WTC11 (cell line): ENCODE measurements at regions not wholly inside any gene's neighbourhood (a gene's known extent, or its start where the extent isn't known, plus 50 kb on each side); places are given as distances from the start of the nearest gene placed in this dataset.

Experiments used
- NFYB ChIP-seq: sonication (generic); formaldehyde crosslinking; conservative IDR thresholded peaks from 2 replicates; pipeline ENCODE4 v1.8.0; 2022; ENCODE audit warnings: low read depth, missing genetic modification reagents
- NR2C2 ChIP-seq: sonication (generic); formaldehyde crosslinking; IDR thresholded peaks from 2 replicates; pipeline ENCODE4 v1.8.0; 2022; ENCODE audit warnings: mild to moderate bottlenecking, missing genetic modification reagents
- NR3C1 ChIP-seq: sonication (generic); formaldehyde crosslinking; conservative IDR thresholded peaks from 2 replicates; pipeline ENCODE4 v1.8.1; 2023; ENCODE audit warnings: low read depth, mild to moderate bottlenecking, missing genetic modification reagents
- SP1 ChIP-seq: sonication (generic); formaldehyde crosslinking; conservative IDR thresholded peaks from 2 replicates; pipeline ENCODE4 v1.8.1; 2022; ENCODE audit warnings: missing genetic modification reagents
- TEAD4 ChIP-seq: sonication (generic); formaldehyde crosslinking; IDR thresholded peaks from 2 replicates; pipeline ENCODE4 v1.8.0; 2022; ENCODE audit warnings: mild to moderate bottlenecking, missing genetic modification reagents
- TF ChIP-seq, protein P1 (sequence below): fragments of 200-600 bp; IDR thresholded peaks from 2 replicates; pipeline ENCODE4 v1.8.0; 2022; ENCODE audit warnings: antibody characterized with exemption
- TF ChIP-seq, protein P2 (sequence below): sonication (generic); formaldehyde crosslinking; IDR thresholded peaks from 2 replicates; pipeline ENCODE4 v1.8.1; 2023; ENCODE audit warnings: mild to moderate bottlenecking, missing genetic modification reagents, moderate library complexity

DNA sequence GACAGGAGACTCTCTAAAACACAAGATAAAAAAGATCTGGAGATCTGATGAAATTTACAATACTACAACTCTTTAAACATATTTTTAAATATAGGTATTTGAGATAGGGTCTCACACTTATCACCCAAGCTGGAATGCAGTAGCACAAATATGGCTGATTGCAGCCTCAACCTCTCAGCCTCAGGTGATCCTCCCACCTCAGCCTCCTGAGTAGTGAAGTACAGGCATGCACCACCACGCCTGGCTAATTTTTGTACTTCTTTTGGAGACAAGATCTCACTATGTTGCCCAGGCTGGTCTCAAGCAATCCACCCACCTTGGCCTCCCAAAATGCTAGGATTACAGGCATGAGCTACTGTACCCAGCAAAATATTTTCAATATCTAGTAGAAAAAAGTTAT lies 170.0 kb upstream of the NR5A2 start:
- TF ChIP-seq, protein P1, sequence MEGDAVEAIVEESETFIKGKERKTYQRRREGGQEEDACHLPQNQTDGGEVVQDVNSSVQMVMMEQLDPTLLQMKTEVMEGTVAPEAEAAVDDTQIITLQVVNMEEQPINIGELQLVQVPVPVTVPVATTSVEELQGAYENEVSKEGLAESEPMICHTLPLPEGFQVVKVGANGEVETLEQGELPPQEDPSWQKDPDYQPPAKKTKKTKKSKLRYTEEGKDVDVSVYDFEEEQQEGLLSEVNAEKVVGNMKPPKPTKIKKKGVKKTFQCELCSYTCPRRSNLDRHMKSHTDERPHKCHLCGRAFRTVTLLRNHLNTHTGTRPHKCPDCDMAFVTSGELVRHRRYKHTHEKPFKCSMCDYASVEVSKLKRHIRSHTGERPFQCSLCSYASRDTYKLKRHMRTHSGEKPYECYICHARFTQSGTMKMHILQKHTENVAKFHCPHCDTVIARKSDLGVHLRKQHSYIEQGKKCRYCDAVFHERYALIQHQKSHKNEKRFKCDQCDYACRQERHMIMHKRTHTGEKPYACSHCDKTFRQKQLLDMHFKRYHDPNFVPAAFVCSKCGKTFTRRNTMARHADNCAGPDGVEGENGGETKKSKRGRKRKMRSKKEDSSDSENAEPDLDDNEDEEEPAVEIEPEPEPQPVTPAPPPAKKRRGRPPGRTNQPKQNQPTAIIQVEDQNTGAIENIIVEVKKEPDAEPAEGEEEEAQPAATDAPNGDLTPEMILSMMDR: no peak
- TF ChIP-seq NR2C2 (CRISPR knock-in tag): no peak
- TF ChIP-seq NR3C1 (CRISPR knock-in tag): no peak
- no peak for TF ChIP-seq TEAD4 (CRISPR knock-in tag)
- TF ChIP-seq, protein P2, sequence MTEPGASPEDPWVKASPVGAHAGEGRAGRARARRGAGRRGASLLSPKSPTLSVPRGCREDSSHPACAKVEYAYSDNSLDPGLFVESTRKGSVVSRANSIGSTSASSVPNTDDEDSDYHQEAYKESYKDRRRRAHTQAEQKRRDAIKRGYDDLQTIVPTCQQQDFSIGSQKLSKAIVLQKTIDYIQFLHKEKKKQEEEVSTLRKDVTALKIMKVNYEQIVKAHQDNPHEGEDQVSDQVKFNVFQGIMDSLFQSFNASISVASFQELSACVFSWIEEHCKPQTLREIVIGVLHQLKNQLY: no peak
- no peak for TF ChIP-seq NFYB (CRISPR knock-in tag)
- TF ChIP-seq SP1 (CRISPR knock-in tag): no peak
